HG03432 (cell line): ENCODE measurements at regions not wholly inside any gene's neighbourhood (a gene's known extent, or its start where the extent isn't known, plus 50 kb on each side); places are given as distances from the start of the nearest gene placed in this dataset.
"Not testable (repeated sequence)": the region's sequence is repeated elsewhere in the genome, so short reads cannot be mapped to it uniquely, and the experiment has no call there.

Source experiments
- ATAC-seq: cut with Tn5 transposase; IDR thresholded peaks from one replicate; pipeline ENCODE4 v1.9.1; 2021; ENCODE audit warnings: mild to moderate bottlenecking, moderate library complexity; ENCODE audit not compliant: unreplicated experiment

DNA sequence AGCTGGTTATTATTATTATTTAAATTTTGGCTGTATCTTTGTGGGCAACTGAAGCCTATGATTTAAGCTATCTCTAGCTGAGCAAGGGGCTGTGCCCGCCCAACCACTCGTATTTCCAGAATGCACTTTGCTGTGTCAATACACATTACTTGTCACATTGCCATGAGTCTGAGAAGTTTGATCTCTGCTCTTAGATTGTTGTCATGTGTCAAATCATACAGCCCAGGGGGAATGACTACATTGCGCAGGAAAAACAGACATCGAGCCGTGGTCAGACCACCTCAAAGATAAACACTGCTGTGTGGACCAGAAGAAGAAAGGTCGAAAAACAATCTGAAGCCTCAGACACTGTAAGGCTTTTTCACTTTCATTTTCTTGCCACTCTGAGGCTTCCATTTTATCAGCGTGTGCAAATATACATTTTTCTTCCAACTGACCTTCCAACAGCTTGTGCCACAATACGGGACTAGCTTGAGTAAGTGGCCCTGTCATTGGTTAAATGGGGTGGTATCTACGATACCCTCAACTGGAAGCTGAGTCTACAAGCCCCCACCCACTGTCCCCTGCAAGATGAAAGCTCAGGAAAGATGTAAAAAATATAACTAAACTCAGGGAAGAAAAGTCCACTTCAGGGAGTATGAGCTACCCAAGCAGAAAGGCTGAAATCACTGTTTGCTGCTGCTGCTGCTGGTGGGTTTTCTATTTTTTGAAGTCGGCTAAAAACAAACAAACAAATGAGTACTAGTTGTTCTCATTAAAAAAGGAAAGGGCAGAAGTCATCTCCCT, 603.0 kb downstream of the BNC2 start:
- no peak for ATAC-seq

DNA sequence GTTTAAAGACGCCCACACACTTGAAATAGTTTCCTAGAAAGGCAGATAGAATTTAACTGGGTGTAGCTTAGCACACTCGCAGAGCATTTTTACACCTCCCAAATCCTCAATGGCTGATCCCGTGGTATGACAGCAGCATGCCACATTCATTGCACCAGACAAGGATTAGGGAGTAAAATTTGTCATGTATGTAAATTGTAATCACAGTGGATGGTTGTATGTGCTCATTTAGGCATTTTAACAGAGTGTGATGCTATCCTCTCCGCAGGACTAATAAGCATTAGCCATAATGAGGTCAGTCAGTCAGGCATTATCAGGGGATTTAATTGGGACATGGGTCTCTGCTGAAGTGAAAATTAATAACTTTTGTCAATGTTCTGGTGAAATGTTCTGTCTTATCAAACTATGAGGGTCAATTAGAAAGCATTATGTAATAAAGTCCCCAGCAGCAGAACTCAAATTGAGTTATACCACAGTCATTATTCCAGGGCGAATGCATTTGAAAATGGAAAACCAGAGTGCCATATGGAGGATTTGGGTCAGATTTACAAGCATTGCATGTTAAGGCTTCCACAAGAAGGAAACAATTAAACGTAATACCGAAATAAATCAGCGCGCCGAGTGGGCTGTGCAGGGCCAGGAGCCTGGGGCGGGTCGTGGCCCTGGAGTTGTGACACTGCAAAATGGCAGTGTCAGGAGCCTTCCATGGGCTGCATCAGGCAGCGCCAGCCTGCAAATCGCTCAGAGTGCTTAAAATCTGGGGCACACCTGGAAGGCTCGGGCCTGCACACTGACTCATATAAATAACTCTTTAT, 602.2 kb downstream of the BNC2 start:
- no peak for ATAC-seq

DNA sequence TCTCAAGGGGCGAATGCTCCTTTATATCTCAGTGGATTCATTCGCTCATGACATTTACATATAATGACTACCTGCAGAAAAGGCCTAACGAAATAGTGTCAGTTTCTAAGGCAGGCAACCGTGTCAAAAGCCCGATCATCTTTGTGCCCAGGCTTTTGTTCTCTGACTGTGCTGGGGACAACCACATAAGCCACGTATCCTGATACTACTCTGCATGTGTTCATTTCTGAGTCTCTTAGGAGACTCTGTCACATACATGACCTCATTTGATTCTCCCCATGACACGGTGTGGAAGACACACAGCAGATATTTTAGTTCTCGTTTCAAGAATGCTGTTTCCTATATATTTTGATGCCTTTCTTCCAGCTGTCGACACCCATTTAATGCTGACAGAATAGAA, 598.5 kb downstream of the BNC2 start:
- no peak for ATAC-seq

GRCh38 chr9:16272776-16273175, 597.7 kb downstream of the BNC2 start:
- no peak for ATAC-seq

DNA sequence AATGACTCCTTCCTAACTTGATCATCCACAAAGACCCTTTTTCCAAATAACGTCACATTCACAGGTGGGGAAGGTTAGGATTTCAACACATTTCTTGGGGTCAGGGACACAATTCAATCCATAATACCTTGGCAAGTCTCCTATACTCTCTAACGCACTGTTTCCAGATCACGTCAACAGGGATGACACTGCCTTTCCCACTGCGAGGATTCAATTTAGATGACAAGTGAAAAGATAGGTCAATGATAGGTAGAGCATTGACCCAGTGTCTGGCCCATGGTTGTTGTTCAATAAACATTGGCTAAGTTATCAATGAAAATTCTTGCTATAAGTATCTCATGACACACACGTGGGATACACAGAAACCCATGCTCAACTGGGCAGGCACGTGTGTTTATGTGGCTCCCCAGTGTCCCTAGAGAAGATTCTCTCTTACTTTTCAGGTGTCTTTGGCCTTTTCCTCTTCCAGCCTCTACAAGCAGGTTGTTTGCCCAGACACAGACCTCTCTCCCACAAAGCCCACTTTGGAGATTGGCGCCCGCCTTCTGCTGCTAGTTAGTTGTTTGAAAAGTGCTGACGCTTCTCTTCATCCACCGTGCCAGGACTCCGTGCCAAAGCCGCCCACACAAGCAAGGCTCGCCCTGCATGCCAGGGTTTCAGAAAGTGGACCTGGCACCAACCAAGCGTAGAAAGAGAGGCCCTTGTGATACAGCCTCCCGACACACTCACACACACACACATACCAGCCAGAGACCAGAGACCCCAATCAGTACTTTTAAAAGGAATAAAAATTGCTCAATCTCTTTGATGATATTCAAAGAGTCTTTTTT, 594.5 kb downstream of the BNC2 start:
- no peak for ATAC-seq

DNA sequence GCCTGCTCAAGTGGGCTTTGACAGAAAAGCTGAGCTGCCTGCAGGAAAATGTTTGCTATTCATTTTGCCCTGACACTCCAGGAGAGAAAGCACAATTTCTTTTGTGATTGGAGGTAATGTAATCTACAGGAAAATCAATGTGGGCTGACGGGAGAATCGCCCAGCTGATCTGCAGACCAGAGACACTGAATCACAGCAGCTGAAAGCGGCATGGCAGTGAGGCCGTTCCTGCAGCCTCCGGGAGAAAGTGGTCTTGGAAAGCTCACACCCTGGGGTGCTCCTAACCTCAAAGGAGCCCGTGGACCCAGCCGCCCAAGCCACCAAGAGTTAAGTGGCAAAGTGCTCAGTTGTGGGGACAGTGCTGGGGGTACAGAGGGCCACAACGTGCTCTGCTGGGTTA, 593.6 kb downstream of the BNC2 start:
- no peak for ATAC-seq

GRCh38 chr9:16277471-16277960, 593.0 kb downstream of the BNC2 start:
- ATAC-seq, result no peak

GRCh38 chr9:16278326-16278999, 592.0 kb downstream of the BNC2 start:
- ATAC-seq, result no peak

GRCh38 chr9:16281707-16282106, 588.8 kb downstream of the BNC2 start:
- ATAC-seq, result no peak

DNA sequence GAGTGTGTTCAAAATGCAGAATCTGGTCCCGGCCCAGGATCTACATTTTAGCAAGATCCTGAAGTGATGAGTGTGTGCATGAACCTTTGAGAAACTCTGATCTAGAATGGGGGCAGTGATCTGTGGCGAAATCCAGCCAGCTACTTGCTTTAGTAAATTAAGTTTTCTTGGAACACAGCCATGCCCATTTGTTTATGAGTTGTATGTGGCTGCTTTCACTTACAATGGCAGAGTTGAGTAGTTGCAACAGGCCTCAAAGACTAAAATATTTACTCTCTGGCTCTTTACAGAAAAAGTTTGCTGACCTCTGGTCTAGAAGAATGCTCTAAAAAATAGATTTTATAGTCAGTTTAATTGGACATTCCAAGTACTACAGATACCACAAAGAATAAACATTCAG, 588.3 kb downstream of the BNC2 start:
- ATAC-seq, result no peak

DNA sequence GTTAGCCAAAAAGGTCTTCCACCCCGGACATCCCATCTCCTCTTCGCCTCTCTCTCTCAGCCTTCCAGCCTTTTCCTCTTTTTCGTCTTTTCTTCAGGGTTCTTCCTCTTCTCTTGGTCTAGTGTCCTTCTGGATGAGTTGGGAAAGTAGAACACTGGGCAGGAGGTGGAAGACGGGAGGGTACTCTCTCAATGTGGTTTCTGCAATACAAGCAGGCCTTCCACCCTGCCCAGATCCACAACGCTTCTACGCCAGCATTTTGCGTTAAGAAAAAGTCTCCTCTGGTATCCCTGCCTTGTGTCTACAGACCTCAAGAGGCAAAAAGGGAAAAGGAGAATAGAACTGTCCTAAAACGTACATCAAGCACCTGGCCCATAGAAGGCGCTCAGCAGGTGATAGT, 587.8 kb downstream of the BNC2 start:
- ATAC-seq, result no peak

GRCh38 chr9:16286160-16286559, 584.3 kb downstream of the BNC2 start:
- no peak for ATAC-seq

- no peak for ATAC-seq
These were observed 580.8 kb downstream of the BNC2 start for GRCh38 chr9:16289639-16290038.

DNA sequence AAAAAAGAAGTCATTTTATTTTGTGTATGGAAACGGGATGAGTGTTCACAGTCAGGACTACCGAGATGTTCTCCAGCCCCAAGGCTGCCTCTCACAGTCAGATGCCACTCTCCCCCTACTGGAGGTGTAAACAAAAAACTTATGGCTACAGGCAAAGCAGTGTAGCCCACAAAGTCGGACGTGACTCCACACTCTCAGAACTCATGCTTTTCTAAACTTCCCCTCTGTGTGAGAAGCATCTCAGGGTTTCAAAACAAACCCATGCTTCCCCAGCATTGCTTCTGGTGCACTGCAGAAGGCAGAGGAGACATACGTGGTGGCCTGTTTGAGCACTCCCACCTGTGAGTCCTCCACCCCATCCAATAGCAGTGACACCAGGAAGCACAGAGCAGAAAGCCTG, 580.3 kb downstream of the BNC2 start:
- no peak for ATAC-seq

- ATAC-seq, result no peak
These were observed 578.5 kb downstream of the BNC2 start for GRCh38 chr9:16291921-16292320.

GRCh38 chr9:16293610-16294009, 576.9 kb downstream of the BNC2 start:
- no peak for ATAC-seq

DNA sequence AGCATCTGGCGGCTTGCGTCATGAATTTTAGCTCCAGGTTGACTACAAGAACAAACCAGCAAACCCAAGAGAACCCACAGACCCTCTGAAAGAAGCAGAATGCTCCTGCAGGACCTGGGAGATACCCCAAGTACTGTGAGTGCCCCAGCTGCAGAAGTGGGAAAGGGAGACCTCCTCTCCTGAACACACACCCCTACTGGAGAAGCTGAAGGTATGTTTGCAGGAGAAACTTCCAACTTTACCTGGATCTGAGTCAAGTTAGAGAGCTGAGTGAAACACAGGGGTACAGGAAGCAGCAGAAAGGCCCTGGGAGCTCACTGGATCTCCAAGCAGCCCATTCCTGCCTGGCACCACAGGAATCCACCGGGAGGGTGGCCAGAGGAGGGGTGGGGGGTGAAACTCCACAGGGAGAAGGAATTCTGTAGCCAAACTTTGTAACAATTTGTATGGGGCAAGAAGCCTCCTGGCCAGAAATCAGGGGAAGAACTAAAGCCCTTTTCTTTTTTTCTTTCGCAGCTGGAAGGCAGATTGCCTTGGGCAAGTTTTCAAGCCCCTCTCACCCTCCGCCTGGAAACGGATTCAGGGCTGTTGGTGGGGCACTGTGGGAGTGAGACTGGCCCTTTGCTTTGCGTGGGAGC, 576.2 kb downstream of the BNC2 start:
- ATAC-seq, result no peak

DNA sequence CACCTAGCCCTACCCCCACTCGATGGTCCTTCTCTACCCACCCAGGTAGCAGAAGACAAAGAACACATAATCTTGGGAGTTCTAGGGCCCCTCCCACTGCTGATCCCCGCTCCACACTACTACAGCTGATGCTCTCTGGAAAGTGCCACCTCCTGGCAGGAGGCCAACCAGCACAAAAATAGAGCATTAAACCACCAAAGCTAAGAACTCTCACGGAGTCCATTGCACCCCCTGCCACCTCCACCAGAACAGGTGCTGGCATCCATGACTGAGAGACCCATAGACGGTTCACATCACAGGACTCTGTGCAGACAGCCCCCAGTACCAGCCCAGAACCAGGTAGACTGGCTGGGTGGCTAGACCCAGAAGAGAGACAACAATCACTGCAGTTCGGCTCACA, 575.5 kb downstream of the BNC2 start:
- ATAC-seq, result not testable (repeated sequence)

DNA sequence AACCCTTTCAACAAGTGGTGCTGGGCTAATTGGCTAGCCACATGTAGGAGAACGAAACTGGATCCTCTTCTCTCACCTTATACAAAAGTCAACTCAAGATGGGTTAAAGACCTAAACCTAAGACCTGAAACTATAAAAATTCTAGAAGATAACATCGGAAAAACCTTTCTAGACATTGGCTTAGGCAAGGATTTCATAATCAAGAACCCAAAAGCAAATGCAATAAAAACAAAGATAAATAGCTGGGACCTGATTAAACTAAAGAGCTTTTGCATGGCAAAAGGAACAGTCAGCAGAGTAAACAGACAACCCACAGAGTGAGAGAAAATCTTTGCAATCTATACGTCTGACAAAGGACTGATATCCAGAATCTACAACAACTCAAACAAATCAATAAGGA, 571.1 kb downstream of the BNC2 start:
- ATAC-seq, result not testable (repeated sequence)

DNA sequence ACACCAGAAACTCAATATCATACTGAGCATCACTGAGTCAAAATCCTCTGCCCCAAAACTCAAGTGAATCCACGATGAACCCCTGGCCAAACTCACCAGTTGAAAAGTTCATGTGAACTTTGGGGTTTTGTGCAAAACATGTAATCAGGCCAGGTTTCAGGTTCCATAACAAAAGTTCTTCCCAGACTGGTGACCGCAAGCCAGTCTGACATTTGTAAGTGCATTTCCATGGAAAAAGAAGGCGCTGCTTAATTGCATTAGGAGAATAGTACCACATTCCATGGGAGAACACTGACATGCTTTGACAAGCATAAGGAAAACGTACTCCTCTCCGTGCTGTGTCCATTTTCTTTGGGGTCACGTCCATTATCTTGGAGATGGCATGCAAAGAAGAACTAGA, 567.0 kb downstream of the BNC2 start:
- no peak for ATAC-seq
